Suprapubic skin (tissue), 4 donors: ENCODE measurements at regions not wholly inside any gene's neighbourhood (a gene's known extent, or its start where the extent isn't known, plus 50 kb on each side); places are given as distances from the start of the nearest gene placed in this dataset.
"Not testable (repeated sequence)": the region's sequence is repeated elsewhere in the genome, so short reads cannot be mapped to it uniquely, and the experiment has no call there.

Source experiments
- CTCF ChIP-seq, 2 donors: fragments of 200-600 bp in 1 of 2; fragments of 450-650 bp in 1 of 2; sonication (generic) in 1 of 2; IDR thresholded peaks; one replicate each; pipeline ENCODE4 v1.5.1; 2016 to 2019; ENCODE audit warnings: antibody characterized with exemption in 2 of 2, mild to moderate bottlenecking in 1 of 2, moderate library complexity in 1 of 2
- EP300 ChIP-seq: sonication (generic); formaldehyde crosslinking; IDR thresholded peaks from one replicate; pipeline ENCODE4 v1.6.1; 2017; ENCODE audit warnings: antibody characterized with exemption
- POLR2A ChIP-seq, 2 donors: fragments of 450-650 bp; IDR thresholded peaks; one replicate each; pipeline ENCODE4 v1.6.1; 2017; ENCODE audit warnings: antibody characterized with exemption in 2 of 2, mild to moderate bottlenecking in 2 of 2, moderate library complexity in 2 of 2
- POLR2AphosphoS5 ChIP-seq, 3 donors: sonication (generic); formaldehyde crosslinking; IDR thresholded peaks; one replicate each; pipeline ENCODE4 v1.6.1; 2017; ENCODE audit warnings: antibody characterized with exemption in 3 of 3

GRCh38 chr20:28625112-28625511, 2632.4 kb upstream of the DEFB115 start:
- TF ChIP-seq CTCF (IDR thresholded peaks at IDR 0.05); EP300; POLR2AphosphoS5 (IDR thresholded peaks at IDR 0.05); POLR2A (IDR thresholded peaks at IDR 0.05): not testable (repeated sequence)
